Endodermal cell (in vitro differentiated cells): ENCODE measurements at regions not wholly inside any gene's neighbourhood (a gene's known extent, or its start where the extent isn't known, plus 50 kb on each side); places are given as distances from the start of the nearest gene placed in this dataset.

Experiments
- DNase-seq: peaks from one replicate; pipeline ENCODE4 v3.0.0-alpha.2; 2017
- H3K27ac ChIP-seq: 2 replicates; pipeline ENCODE4 v1.5.1; 2013; ENCODE audit warnings: mild to moderate bottlenecking, low read depth, low read length, moderate library complexity
- H3K27me3 ChIP-seq: 2 replicates; pipeline ENCODE4 v1.6.1; 2013; ENCODE audit warnings: mild to moderate bottlenecking, low read length, moderate library complexity; ENCODE audit not compliant: insufficient read depth, control insufficient read depth, poor library complexity, severe bottlenecking
- H3K36me3 ChIP-seq: 2 replicates; pipeline ENCODE4 v1.7.0; 2013; ENCODE audit warnings: mild to moderate bottlenecking, low read length, moderate library complexity; ENCODE audit not compliant: control insufficient read depth, insufficient read depth
- H3K4me1 ChIP-seq: one replicate; pipeline ENCODE4 v1.7.0; 2013; ENCODE audit warnings: low read length; ENCODE audit not compliant: control insufficient read depth, insufficient read depth
- H3K4me3 ChIP-seq: 2 replicates; pipeline ENCODE4 v1.5.1; 2013; ENCODE audit warnings: mild to moderate bottlenecking, low read length, moderate library complexity
- H3K9ac ChIP-seq: 2 replicates; pipeline ENCODE4 v1.6.1; 2013; ENCODE audit warnings: mild to moderate bottlenecking, low read length, moderate library complexity; ENCODE audit not compliant: poor library complexity, severe bottlenecking; ENCODE audit errors: extremely low read depth
- H3K9me3 ChIP-seq: 2 replicates; pipeline ENCODE4 v1.6.1; 2013; ENCODE audit warnings: mild to moderate bottlenecking, low read length, moderate library complexity; ENCODE audit not compliant: control insufficient read depth
- H3K27ac Mint-ChIP-seq: 2 replicates; pipeline ENCODE4 v1.8.0; 2020; ENCODE audit warnings: mixed read lengths
- H3K27me3 Mint-ChIP-seq: 2 replicates; pipeline ENCODE4 v1.8.0; 2021; ENCODE audit warnings: mild to moderate bottlenecking, mixed read lengths; ENCODE audit not compliant: insufficient read depth
- H3K36me3 Mint-ChIP-seq: 2 replicates; pipeline ENCODE4 v1.8.0; 2020; ENCODE audit warnings: low read depth, mixed read lengths
- H3K4me1 Mint-ChIP-seq: 2 replicates; pipeline ENCODE4 v1.8.0; 2020; ENCODE audit warnings: mixed read lengths
- H3K4me3 Mint-ChIP-seq: 2 replicates; pipeline ENCODE4 v1.8.0; 2020; ENCODE audit warnings: mild to moderate bottlenecking, moderate library complexity, mixed read lengths
- H3K9me3 Mint-ChIP-seq: 2 replicates; pipeline ENCODE4 v1.8.0; 2020; ENCODE audit warnings: mild to moderate bottlenecking, mixed read lengths
- WGBS, 2 experiments: methylation state at CpG; one replicate each; pipeline versions ENCODE4 v1.1.5 to v1.1.7; 2013; ENCODE audit warnings: missing lambda C conversion rate in 2 of 2, mixed read lengths in 1 of 2; ENCODE audit not compliant: insufficient coverage in 1 of 2, insufficient read length in 1 of 2; 5-methylcytosine and 5-hydroxymethylcytosine counted together
- TF ChIP-seq, protein P1 (sequence below): fragments of 200-600 bp; sonication (generic); conservative IDR thresholded peaks from 2 replicates; pipeline ENCODE4 v1.5.0; 2021; ENCODE audit warnings: antibody characterized with exemption, mild to moderate bottlenecking

- Histone ChIP-seq H3K36me3 (no peaks in the 10 kb centered on the region), H3K4me3 (no peak overlapping the region), H3K27ac (no peak overlapping the region), H3K4me1 (peaks cover 20% of the 10 kb centered on the region), H3K27me3 (no peaks in the 10 kb centered on the region), H3K9me3 (peaks cover 9% of the 10 kb centered on the region), H3K9ac (peak overlapping the region; percentile 3)
- Mint-ChIP-seq H3K9me3 (peaks cover 7% of the 10 kb centered on the region), H3K4me3 (no peak overlapping the region), H3K4me1 (peaks cover 50% of the 10 kb centered on the region), H3K36me3 (no peaks in the 10 kb centered on the region), H3K27ac (peak overlapping the region; percentile 35), H3K27me3 (peaks cover 3% of the 10 kb centered on the region)
- peak; percentile 85 for DNase-seq
- TF ChIP-seq, protein P1, sequence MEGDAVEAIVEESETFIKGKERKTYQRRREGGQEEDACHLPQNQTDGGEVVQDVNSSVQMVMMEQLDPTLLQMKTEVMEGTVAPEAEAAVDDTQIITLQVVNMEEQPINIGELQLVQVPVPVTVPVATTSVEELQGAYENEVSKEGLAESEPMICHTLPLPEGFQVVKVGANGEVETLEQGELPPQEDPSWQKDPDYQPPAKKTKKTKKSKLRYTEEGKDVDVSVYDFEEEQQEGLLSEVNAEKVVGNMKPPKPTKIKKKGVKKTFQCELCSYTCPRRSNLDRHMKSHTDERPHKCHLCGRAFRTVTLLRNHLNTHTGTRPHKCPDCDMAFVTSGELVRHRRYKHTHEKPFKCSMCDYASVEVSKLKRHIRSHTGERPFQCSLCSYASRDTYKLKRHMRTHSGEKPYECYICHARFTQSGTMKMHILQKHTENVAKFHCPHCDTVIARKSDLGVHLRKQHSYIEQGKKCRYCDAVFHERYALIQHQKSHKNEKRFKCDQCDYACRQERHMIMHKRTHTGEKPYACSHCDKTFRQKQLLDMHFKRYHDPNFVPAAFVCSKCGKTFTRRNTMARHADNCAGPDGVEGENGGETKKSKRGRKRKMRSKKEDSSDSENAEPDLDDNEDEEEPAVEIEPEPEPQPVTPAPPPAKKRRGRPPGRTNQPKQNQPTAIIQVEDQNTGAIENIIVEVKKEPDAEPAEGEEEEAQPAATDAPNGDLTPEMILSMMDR, result no peak
- 59 to 62% methylated on average over 7 to 8 of the region's 8 CpGs for WGBS, 2 experiments
Observed at GRCh38 chr2:38432820-38433606, 55.9 kb upstream of the ATL2 start.

GRCh38 chr2:38430597-38431207 is 53.6 kb upstream of the ATL2 start:
- Mint-ChIP-seq H3K27ac (peak overlapping the region; percentile 83), H3K27me3 (peaks cover 3% of the 10 kb centered on the region), H3K4me3 (no peak overlapping the region), H3K4me1 (peaks cover 43% of the 10 kb centered on the region), H3K36me3 (no peaks in the 10 kb centered on the region), H3K9me3 (peaks cover 7% of the 10 kb centered on the region)
- Histone ChIP-seq H3K4me3 (no peak overlapping the region), H3K27me3 (no peaks in the 10 kb centered on the region), H3K27ac (no peak overlapping the region), H3K4me1 (peaks cover 20% of the 10 kb centered on the region), H3K9me3 (peaks cover 9% of the 10 kb centered on the region), H3K9ac (no peak overlapping the region), H3K36me3 (no peaks in the 10 kb centered on the region)
- TF ChIP-seq, protein P1, result no peak
- WGBS, 2 experiments, result 76 to 86% methylated on average over 9 to 19 of the region's 19 CpGs
- DNase-seq, result peak; percentile 69

DNA sequence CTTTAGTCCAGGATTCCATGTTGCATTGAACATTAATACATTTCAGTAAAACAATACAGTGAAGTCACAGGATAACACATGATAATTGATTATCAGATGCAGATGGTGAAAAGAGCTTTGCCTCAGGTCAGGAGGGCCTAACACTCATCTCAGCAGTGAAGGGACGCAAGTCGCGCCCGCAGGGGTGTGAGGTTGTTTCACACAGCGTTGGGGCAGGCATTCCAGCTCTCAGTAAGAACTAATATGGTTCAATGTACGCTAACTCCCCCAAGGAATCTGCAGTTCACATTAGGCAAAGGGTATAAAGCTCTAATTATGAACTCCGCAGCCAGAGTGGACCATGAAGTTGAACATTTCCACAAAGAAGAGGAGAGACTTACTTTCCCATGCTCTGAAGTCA is 53.1 kb upstream of the ATL2 start:
- peaks cover under 1% of the 10 kb centered on the region for H3K27me3 Mint-ChIP-seq
- H3K36me3 Mint-ChIP-seq, result no peaks in the 10 kb centered on the region
- peaks cover 7% of the 10 kb centered on the region for H3K9me3 Mint-ChIP-seq
- Histone ChIP-seq H3K4me1 (peaks cover 20% of the 10 kb centered on the region), H3K27ac (no peak overlapping the region), H3K36me3 (no peaks in the 10 kb centered on the region), H3K9ac (no peak overlapping the region), H3K27me3 (no peaks in the 10 kb centered on the region), H3K9me3 (peaks cover 9% of the 10 kb centered on the region), H3K4me3 (no peak overlapping the region)
- WGBS, 2 experiments, result 79 to 97% methylated on average over 2 to 7 of the region's 7 CpGs
- peak overlapping the region; percentile 83 for H3K27ac Mint-ChIP-seq
- no peak overlapping the region for H3K4me3 Mint-ChIP-seq
- peak; percentile 75 for DNase-seq
- H3K4me1 Mint-ChIP-seq, result peaks cover 43% of the 10 kb centered on the region
- TF ChIP-seq, protein P1, result no peak
